NT2/D1 (cell line): ENCODE measurements at regions not wholly inside any gene's neighbourhood (a gene's known extent, or its start where the extent isn't known, plus 50 kb on each side); places are given as distances from the start of the nearest gene placed in this dataset.

Source experiments
- YY1 ChIP-seq: IDR thresholded peaks from 2 replicates; pipeline ENCODE4 v1.6.1; 2011; ENCODE audit not compliant: insufficient read length, insufficient read depth
- ZNF274 ChIP-seq: IDR thresholded peaks from 2 replicates; pipeline ENCODE4 v1.6.1; 2011; ENCODE audit warnings: mild to moderate bottlenecking, low read depth, low read length

DNA sequence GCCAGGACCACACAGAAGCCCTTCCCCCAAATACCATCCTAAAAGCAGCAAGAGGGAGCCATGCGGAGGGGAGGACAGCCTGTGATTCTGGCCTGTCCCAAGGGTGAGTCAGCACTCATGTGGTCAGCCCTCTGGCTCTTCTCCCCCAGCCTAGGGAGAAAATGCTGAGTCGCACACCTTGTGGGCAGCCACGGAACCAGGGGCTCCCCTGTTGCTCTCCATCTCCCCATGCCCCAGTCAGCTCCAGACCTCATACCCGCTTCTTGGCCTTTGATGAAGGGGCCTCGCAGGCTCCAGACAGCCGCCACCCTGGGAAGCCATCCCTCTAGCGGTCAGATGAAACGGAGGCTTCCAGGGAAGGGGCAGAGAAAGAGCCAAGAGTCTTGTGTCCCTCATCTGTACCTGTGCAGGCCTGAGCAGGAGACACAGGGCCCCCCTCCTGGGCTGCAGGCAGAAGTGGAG, 181.3 kb upstream of the SIX2 start:
- TF ChIP-seq YY1, result no peak
- TF ChIP-seq ZNF274, result no peak
